HL-60 (cell line): ENCODE measurements at regions not wholly inside any gene's neighbourhood (a gene's known extent, or its start where the extent isn't known, plus 50 kb on each side); places are given as distances from the start of the nearest gene placed in this dataset.

Experiments
- TF ChIP-seq, protein P1 (sequence below): IDR thresholded peaks from one replicate; pipeline ENCODE4 v1.5.1; 2011; ENCODE audit warnings: low read length, control low read depth, inconsistent platforms; ENCODE audit not compliant: insufficient read depth
- TF ChIP-seq, protein P2 (sequence below): IDR thresholded peaks from 2 replicates; pipeline ENCODE4 v1.6.1; 2012; ENCODE audit warnings: low read depth; ENCODE audit not compliant: insufficient replicate concordance

DNA sequence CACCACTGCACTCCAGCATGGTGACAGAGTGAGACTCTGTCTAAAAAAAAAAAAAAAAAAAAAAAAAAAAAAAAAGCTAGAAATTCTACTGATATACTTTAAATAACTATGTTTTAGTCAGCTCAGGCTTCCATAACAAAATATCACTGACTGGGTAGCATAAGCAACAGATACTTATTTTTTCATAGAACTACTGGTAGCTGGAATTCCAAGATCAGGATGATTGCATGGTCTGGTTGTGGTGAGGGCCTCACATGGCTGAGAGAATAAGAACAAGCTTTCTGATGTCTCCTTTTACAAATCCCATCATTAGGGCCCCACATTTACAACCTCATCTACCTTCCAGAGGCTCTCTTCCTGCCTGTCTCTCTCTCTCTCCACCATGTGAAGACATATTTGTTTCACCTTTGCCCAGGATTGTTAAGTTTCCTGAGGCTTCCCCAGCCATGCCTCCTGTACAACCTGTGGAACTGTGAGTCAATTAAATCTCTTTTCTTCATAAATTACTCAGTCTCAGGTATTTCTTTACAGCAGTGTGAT lies 126.7 kb upstream of the SEMA3C start:
- TF ChIP-seq, protein P1, sequence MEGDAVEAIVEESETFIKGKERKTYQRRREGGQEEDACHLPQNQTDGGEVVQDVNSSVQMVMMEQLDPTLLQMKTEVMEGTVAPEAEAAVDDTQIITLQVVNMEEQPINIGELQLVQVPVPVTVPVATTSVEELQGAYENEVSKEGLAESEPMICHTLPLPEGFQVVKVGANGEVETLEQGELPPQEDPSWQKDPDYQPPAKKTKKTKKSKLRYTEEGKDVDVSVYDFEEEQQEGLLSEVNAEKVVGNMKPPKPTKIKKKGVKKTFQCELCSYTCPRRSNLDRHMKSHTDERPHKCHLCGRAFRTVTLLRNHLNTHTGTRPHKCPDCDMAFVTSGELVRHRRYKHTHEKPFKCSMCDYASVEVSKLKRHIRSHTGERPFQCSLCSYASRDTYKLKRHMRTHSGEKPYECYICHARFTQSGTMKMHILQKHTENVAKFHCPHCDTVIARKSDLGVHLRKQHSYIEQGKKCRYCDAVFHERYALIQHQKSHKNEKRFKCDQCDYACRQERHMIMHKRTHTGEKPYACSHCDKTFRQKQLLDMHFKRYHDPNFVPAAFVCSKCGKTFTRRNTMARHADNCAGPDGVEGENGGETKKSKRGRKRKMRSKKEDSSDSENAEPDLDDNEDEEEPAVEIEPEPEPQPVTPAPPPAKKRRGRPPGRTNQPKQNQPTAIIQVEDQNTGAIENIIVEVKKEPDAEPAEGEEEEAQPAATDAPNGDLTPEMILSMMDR = no peak
- TF ChIP-seq, protein P2, sequence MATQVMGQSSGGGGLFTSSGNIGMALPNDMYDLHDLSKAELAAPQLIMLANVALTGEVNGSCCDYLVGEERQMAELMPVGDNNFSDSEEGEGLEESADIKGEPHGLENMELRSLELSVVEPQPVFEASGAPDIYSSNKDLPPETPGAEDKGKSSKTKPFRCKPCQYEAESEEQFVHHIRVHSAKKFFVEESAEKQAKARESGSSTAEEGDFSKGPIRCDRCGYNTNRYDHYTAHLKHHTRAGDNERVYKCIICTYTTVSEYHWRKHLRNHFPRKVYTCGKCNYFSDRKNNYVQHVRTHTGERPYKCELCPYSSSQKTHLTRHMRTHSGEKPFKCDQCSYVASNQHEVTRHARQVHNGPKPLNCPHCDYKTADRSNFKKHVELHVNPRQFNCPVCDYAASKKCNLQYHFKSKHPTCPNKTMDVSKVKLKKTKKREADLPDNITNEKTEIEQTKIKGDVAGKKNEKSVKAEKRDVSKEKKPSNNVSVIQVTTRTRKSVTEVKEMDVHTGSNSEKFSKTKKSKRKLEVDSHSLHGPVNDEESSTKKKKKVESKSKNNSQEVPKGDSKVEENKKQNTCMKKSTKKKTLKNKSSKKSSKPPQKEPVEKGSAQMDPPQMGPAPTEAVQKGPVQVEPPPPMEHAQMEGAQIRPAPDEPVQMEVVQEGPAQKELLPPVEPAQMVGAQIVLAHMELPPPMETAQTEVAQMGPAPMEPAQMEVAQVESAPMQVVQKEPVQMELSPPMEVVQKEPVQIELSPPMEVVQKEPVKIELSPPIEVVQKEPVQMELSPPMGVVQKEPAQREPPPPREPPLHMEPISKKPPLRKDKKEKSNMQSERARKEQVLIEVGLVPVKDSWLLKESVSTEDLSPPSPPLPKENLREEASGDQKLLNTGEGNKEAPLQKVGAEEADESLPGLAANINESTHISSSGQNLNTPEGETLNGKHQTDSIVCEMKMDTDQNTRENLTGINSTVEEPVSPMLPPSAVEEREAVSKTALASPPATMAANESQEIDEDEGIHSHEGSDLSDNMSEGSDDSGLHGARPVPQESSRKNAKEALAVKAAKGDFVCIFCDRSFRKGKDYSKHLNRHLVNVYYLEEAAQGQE = no peak
